ENCODE measurements at regions not wholly inside any gene's neighbourhood (a gene's known extent, or its start where the extent isn't known, plus 50 kb on each side); places are given as distances from the start of the nearest gene placed in this dataset.

DNA sequence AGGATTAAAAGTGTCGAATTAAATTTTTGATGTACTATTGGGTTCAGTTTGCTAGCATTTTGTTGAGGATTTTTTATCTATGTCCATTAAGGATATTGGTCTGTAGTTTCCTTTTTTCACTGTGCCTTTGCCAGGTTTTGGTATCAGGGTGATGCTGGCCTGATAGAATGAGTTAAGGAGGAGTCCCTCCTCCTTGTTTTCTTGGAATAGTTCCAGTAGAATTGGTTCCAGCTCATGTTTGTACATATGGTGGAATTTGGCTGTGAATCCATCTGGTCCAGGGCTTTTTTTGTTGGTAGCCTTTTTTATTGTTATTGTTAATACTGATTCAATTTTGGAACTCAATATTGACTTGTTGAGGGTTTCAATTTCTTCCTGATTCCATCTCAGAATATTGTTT is 141.8 kb downstream of the SIM1 start:
- no peaks in the 10 kb centered on the region for H3K36me3 ChIP-seq (ENCODE audit: low read depth)
- no peaks in the 10 kb centered on the region for H3K9me3 ChIP-seq
- no peak for DNase-seq
- intact Hi-C loops (cut with DNase I, micrococcal nuclease): no loop called here
- TF ChIP-seq CTCF (IDR thresholded peaks at IDR 0.05): no peak
- no peak overlapping the region for H3K4me3 ChIP-seq
- no peak for ATAC-seq
- H3K4me1 ChIP-seq (ENCODE audit: low read depth): no peaks in the 10 kb centered on the region

- H3K36me3 ChIP-seq (ENCODE audit: low read depth): no peaks in the 10 kb centered on the region
- TF ChIP-seq CTCF (IDR thresholded peaks at IDR 0.05): no peak
- intact Hi-C loops (cut with DNase I, micrococcal nuclease): no loop called here
- DNase-seq: no peak
- no peak overlapping the region for H3K4me3 ChIP-seq
- ATAC-seq: no peak
- no peaks in the 10 kb centered on the region for H3K4me1 ChIP-seq (ENCODE audit: low read depth)
- H3K9me3 ChIP-seq: no peaks in the 10 kb centered on the region
Observed at GRCh38 chr6:100320686-100321085, 144.0 kb downstream of the SIM1 start.

DNA sequence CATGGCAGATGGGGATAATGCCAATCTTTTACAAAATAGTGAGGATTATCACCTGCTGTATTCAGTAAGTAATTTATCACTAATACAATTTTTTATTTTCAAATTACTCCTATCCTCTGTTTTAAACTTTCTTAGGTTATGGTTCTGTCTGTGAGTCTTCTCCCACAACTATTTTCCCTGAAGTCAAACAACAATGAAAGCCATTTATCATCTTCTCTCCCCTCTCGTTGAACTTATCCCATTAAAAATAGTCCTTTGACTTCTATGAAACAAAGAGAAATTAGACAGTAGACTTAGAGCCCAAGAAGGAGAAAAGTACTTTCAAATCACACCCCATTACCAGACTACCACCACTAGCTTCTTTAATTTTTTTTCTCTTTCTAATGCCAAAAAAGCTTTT is 147.7 kb downstream of the SIM1 start:
- Histone ChIP-seq H3K9me3 (no peaks in the 10 kb centered on the region), H3K4me3 (no peak overlapping the region), H3K4me1 (ENCODE audit: low read depth) (no peaks in the 10 kb centered on the region), H3K36me3 (ENCODE audit: low read depth) (no peaks in the 10 kb centered on the region)
- DNase-seq (no peak), ATAC-seq (no peak)
- intact Hi-C loops (cut with DNase I, micrococcal nuclease): no loop called here
- TF ChIP-seq CTCF (IDR thresholded peaks at IDR 0.05): no peak

- H3K4me1 ChIP-seq (ENCODE audit: low read depth): no peaks in the 10 kb centered on the region
- no peak overlapping the region for H3K4me3 ChIP-seq
- intact Hi-C loops (cut with DNase I, micrococcal nuclease): no loop called here
- no peak for TF ChIP-seq CTCF (IDR thresholded peaks at IDR 0.05)
- DNase-seq: no peak
- H3K36me3 ChIP-seq (ENCODE audit: low read depth): no peaks in the 10 kb centered on the region
- ATAC-seq: no peak
- H3K9me3 ChIP-seq: no peaks in the 10 kb centered on the region
Observed at GRCh38 chr6:100314186-100314585, 150.5 kb downstream of the SIM1 start.

DNA sequence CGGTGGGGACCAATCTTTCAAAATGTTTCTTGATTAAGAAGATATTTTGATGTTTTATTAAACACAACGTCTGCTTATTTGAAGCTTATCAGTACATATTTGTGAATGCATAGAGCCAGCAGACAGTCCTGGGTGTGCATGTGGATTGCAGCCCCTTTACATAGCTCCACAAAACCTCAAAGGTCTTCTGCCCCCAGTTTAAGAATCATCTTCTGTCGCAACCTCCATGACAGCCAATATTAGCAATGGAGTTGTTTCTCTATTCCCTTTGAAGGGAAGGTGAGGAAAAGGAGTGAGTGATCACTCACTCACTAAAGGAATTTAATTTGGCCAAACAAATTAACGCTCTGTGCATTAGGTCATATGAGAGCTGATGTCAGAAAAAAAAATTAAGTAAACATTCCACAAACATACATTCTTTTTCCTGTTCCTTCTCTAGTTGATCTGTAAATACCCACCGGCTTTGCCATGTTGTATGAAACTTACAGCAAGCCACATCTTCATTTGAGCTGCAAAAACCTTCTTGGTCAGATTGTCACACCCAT is 152.9 kb downstream of the SIM1 start:
- no peaks in the 10 kb centered on the region for H3K4me1 ChIP-seq (ENCODE audit: low read depth)
- DNase-seq: no peak
- no peak for TF ChIP-seq CTCF (IDR thresholded peaks at IDR 0.05)
- H3K4me3 ChIP-seq: no peak overlapping the region
- ATAC-seq: no peak
- H3K9me3 ChIP-seq: no peaks in the 10 kb centered on the region
- no peaks in the 10 kb centered on the region for H3K36me3 ChIP-seq (ENCODE audit: low read depth)
- intact Hi-C loops (cut with DNase I, micrococcal nuclease): no loop called here

DNA sequence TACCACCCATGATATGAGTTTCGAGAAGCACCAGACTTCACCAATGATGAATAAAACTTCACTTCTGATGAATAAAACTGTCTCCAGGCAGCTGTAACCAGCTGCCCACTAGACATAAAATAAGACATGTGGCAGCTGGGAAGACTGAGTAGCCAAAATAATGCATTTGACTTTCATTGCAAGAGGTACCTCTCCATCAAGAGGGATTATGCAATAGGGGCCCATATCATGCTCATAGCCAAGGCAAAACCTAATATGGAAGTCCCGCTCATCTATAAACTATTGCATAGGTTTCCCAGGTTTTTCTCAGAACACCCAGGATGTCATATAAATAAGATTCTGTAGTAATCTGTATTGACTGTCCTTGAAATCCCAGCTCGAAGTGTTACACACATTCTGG is 155.5 kb downstream of the SIM1 start:
- H3K9me3 ChIP-seq: no peaks in the 10 kb centered on the region
- H3K4me1 ChIP-seq (ENCODE audit: low read depth): no peaks in the 10 kb centered on the region
- no peak for ATAC-seq
- no peak for TF ChIP-seq CTCF (IDR thresholded peaks at IDR 0.05)
- H3K36me3 ChIP-seq (ENCODE audit: low read depth): no peaks in the 10 kb centered on the region
- intact Hi-C loops (cut with DNase I, micrococcal nuclease): no loop called here
- H3K4me3 ChIP-seq: no peak overlapping the region
- DNase-seq: no peak

All from mucosa of descending colon (tissue), 3 donors.